Urothelium cell line (cell line): ENCODE measurements at regions not wholly inside any gene's neighbourhood (a gene's known extent, or its start where the extent isn't known, plus 50 kb on each side); places are given as distances from the start of the nearest gene placed in this dataset.
"Not testable (repeated sequence)": the region's sequence is repeated elsewhere in the genome, so short reads cannot be mapped to it uniquely, and the experiment has no call there.

ENCODE experiments used
- DNase-seq: peaks from one replicate; pipeline ENCODE4 v3.0.0; 2011; ENCODE audit warnings: low spot score, mixed read lengths
- FAIRE-seq: peaks from 2 replicates; lab custom pipeline; 2011; peaks lifted over from hg19 to GRCh38; lab: Jason Lieb, UNC

GRCh38 chr1:234907940-234908405 is 220.7 kb downstream of the TOMM20 start:
- no peak for DNase-seq
- no peak for FAIRE-seq

GRCh38 chr1:234907208-234907939 is 221.3 kb downstream of the TOMM20 start:
- no peak for DNase-seq
- no peak for FAIRE-seq

GRCh38 chr1:234906654-234907053 is 222.0 kb downstream of the TOMM20 start:
- FAIRE-seq (no peak), DNase-seq (no peak)

- no peak for DNase-seq
- no peak for FAIRE-seq
Measured at GRCh38 chr1:234902774-234903547, 225.7 kb downstream of the TOMM20 start.

GRCh38 chr1:234901491-234902049 is 227.1 kb downstream of the TOMM20 start:
- DNase-seq, result no peak
- no peak for FAIRE-seq

GRCh38 chr1:234900595-234900994 is 228.0 kb downstream of the TOMM20 start:
- no peak for FAIRE-seq
- DNase-seq, result no peak

- no peak for FAIRE-seq
Measured at GRCh38 chr1:234899730-234900072, 228.9 kb downstream of the TOMM20 start.

GRCh38 chr1:234899041-234899729 is 229.5 kb downstream of the TOMM20 start:
- no peak for FAIRE-seq
- peak; percentile 41 for DNase-seq

More at GRCh38 chr1:234899730-234900072, 228.9 kb downstream of the TOMM20 start:
- DNase-seq, result no peak

- no peak for FAIRE-seq
- no peak for DNase-seq
Measured at GRCh38 chr1:234898455-234899033, 230.1 kb downstream of the TOMM20 start.

GRCh38 chr1:234897754-234898454 is 230.7 kb downstream of the TOMM20 start:
- FAIRE-seq, result no peak
- no peak for DNase-seq

- FAIRE-seq, result no peak
- no peak for DNase-seq
Measured at GRCh38 chr1:234897390-234897749, 231.3 kb downstream of the TOMM20 start.

- DNase-seq (no peak), FAIRE-seq (no peak)
Measured at GRCh38 chr1:234896477-234897389, 231.9 kb downstream of the TOMM20 start.

- DNase-seq (peak; percentile 55), FAIRE-seq (no peak)
Measured at GRCh38 chr1:234893725-234894630, 234.7 kb downstream of the TOMM20 start.

GRCh38 chr1:234893359-234893724 is 235.3 kb downstream of the TOMM20 start:
- FAIRE-seq, result no peak
- DNase-seq, result no peak

GRCh38 chr1:234892642-234893041 is 236.0 kb downstream of the TOMM20 start:
- DNase-seq (no peak), FAIRE-seq (no peak)

GRCh38 chr1:234891427-234891826 is 237.2 kb downstream of the TOMM20 start:
- DNase-seq, result no peak
- FAIRE-seq, result no peak

GRCh38 chr1:234889643-234890042 is 239.0 kb downstream of the TOMM20 start:
- no peak for FAIRE-seq
- no peak for DNase-seq

- DNase-seq, FAIRE-seq: not testable (repeated sequence)
Measured at GRCh38 chr1:234888247-234888646, 240.4 kb downstream of the TOMM20 start.
